ENCODE measurements at regions not wholly inside any gene's neighbourhood (a gene's known extent, or its start where the extent isn't known, plus 50 kb on each side); places are given as distances from the start of the nearest gene placed in this dataset.
"Not testable (repeated sequence)": the region's sequence is repeated elsewhere in the genome, so short reads cannot be mapped to it uniquely, and the experiment has no call there.

DNA sequence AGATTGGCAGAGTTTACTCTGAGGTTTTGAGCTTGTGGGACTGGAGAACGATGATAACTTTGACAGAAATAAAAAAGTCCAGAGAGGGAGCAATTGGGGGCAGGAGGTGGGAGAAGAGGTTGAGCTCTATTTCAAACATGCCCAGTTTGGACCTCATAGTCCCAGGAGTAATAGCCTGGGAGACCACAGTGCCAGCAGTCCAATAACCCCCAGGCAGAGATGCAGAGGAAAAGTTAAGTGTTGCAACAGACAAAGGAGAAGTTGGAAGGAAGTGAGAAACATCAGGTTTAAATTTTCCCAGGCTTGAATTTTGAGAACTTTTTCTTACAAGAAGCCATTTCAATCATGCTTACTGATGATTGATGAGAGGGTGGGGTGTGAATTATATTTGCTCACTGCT lies 117.0 kb upstream of the GHR start:
- no peak for TF ChIP-seq POLR2AphosphoS5 (IDR thresholded peaks at IDR 0.05; ENCODE audit: low read depth, low read length)
- no peak for TF ChIP-seq SPI1 (IDR thresholded peaks at IDR 0.05; ENCODE audit: low read depth, low read length)
- no peak for TF ChIP-seq TAF1 (IDR thresholded peaks at IDR 0.05; ENCODE audit: low read depth, low read length)
- no peak for TF ChIP-seq POU2F2 (IDR thresholded peaks at IDR 0.05; ENCODE audit: low read depth, low read length)
- no peak for TF ChIP-seq POLR2A (IDR thresholded peaks at IDR 0.05; ENCODE audit: low read depth, low read length)
- TF ChIP-seq PAX5 (IDR thresholded peaks at IDR 0.05; ENCODE audit: insufficient read depth, low read length, severe bottlenecking): no peak
- FAIRE-seq: no peak
- no peak for DNase-seq (ENCODE audit: insufficient read length, low spot score)

GRCh38 chr5:42309865-42310264 lies 113.4 kb upstream of the GHR start:
- DNase-seq (ENCODE audit: insufficient read length, low spot score) (no peak), FAIRE-seq (no peak)
- no peak for TF ChIP-seq POLR2AphosphoS5 (IDR thresholded peaks at IDR 0.05; ENCODE audit: low read depth, low read length)
- no peak for TF ChIP-seq SPI1 (IDR thresholded peaks at IDR 0.05; ENCODE audit: low read depth, low read length)
- no peak for TF ChIP-seq PAX5 (IDR thresholded peaks at IDR 0.05; ENCODE audit: insufficient read depth, low read length, severe bottlenecking)
- no peak for TF ChIP-seq POLR2A (IDR thresholded peaks at IDR 0.05; ENCODE audit: low read depth, low read length)
- no peak for TF ChIP-seq POU2F2 (IDR thresholded peaks at IDR 0.05; ENCODE audit: low read depth, low read length)
- no peak for TF ChIP-seq TAF1 (IDR thresholded peaks at IDR 0.05; ENCODE audit: low read depth, low read length)

DNA sequence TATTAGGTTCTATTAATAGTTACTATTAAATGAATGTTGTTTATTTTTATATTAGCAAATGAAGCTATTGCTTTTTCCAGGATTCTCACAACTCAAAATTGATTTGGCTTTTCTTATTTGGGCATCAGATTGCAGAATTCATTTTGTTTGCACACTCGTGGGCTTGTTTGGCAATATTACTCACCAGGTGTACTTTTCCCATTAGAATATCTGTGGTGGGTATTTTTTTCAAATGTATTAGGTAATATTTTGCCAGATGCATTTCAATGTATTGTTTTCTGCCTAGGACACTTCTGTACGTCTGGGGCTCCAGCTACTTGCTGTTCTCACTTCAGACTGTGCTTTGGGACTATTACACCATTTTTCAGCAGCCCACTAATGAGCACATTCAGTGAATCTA lies 108.0 kb upstream of the GHR start:
- FAIRE-seq: no peak
- TF ChIP-seq POU2F2 (IDR thresholded peaks at IDR 0.05; ENCODE audit: low read depth, low read length): no peak
- DNase-seq (ENCODE audit: insufficient read length, low spot score): no peak

DNA sequence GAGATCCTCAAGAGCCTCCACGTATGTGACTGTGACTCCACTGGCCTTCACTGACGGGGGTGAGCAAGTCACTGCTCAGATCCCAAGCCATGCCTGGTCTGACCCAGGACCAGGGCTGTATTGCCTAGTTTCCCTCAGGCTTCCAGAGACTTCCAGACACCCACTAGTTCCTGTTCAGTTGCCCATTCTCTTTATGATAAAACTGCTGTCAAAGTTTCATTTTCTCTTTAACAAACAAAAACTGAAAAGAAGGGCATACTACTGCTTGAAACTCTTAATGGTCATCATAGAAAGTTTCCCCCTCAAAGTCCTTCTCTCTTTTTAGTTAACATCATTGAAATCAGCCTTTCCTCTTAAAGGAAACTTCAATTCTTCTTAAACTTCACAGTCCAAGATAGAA lies 105.7 kb upstream of the GHR start:
- no peak for FAIRE-seq
- DNase-seq (ENCODE audit: insufficient read length, low spot score): no peak
- no peak for TF ChIP-seq POU2F2 (IDR thresholded peaks at IDR 0.05; ENCODE audit: low read depth, low read length)
- no peak for TF ChIP-seq SPI1 (IDR thresholded peaks at IDR 0.05; ENCODE audit: low read depth, low read length)
- no peak for TF ChIP-seq PAX5 (IDR thresholded peaks at IDR 0.05; ENCODE audit: insufficient read depth, low read length, severe bottlenecking)
- no peak for TF ChIP-seq POLR2AphosphoS5 (IDR thresholded peaks at IDR 0.05; ENCODE audit: low read depth, low read length)
- TF ChIP-seq TAF1 (IDR thresholded peaks at IDR 0.05; ENCODE audit: low read depth, low read length): no peak
- TF ChIP-seq POLR2A (IDR thresholded peaks at IDR 0.05; ENCODE audit: low read depth, low read length): no peak

- FAIRE-seq; DNase-seq (ENCODE audit: insufficient read length, low spot score): not testable (repeated sequence)
Observed at GRCh38 chr5:42319546-42319945, 103.7 kb upstream of the GHR start.

DNA sequence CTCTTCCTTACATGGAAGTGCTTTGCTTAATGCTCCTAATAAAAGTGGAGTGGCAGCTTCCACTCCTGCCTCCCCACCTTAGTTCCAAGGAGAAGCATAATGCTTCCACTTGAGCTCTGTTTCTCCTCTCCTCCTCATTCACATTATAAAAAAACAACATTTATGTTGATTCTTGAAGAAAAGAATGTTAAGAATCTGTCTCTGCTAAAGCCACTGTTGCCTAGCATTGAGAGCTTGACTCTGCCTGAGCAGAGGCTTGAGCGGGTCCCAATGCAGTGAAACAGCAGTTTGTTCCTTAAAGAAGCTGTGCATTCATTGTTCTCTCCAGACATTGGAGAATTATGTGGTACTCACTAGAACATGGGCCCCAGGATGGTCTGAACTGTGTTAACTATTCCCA lies 101.5 kb upstream of the GHR start:
- TF ChIP-seq POLR2AphosphoS5 (IDR thresholded peaks at IDR 0.05; ENCODE audit: low read depth, low read length): no peak
- no peak for TF ChIP-seq PAX5 (IDR thresholded peaks at IDR 0.05; ENCODE audit: insufficient read depth, low read length, severe bottlenecking)
- TF ChIP-seq TAF1 (IDR thresholded peaks at IDR 0.05; ENCODE audit: low read depth, low read length): no peak
- TF ChIP-seq POU2F2 (IDR thresholded peaks at IDR 0.05; ENCODE audit: low read depth, low read length): no peak
- TF ChIP-seq SPI1 (IDR thresholded peaks at IDR 0.05; ENCODE audit: low read depth, low read length): no peak
- TF ChIP-seq POLR2A (IDR thresholded peaks at IDR 0.05; ENCODE audit: low read depth, low read length): no peak
- no peak for FAIRE-seq
- DNase-seq (ENCODE audit: insufficient read length, low spot score): no peak

- DNase-seq (ENCODE audit: insufficient read length, low spot score): no peak
- no peak for FAIRE-seq
- no peak for TF ChIP-seq PAX5 (IDR thresholded peaks at IDR 0.05; ENCODE audit: insufficient read depth, low read length, severe bottlenecking)
- no peak for TF ChIP-seq POU2F2 (IDR thresholded peaks at IDR 0.05; ENCODE audit: low read depth, low read length)
- TF ChIP-seq SPI1 (IDR thresholded peaks at IDR 0.05; ENCODE audit: low read depth, low read length): no peak
Observed at GRCh38 chr5:42337143-42337542, 86.1 kb upstream of the GHR start.

DNA sequence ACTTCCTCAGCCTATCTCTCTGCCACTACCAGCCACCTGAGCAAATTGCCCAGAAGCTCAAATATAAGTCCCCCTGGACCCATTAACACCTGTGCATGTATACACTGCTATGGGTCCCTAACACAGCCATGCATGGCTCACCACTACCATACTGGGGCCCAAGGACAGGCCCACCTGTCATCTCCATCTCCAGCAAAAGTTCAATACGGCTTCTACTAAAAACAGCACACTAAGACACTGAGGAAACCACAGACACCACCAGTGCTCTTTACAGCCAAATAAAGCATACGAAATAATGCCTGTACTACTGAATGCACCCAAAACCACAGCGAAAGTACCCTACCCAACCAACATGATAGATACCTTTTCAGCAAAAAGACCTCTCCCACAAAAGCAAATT lies 85.6 kb upstream of the GHR start:
- FAIRE-seq (no peak), DNase-seq (ENCODE audit: insufficient read length, low spot score) (no peak)
- no peak for TF ChIP-seq TAF1 (IDR thresholded peaks at IDR 0.05; ENCODE audit: low read depth, low read length)
- TF ChIP-seq SPI1 (IDR thresholded peaks at IDR 0.05; ENCODE audit: low read depth, low read length): no peak
- TF ChIP-seq POU2F2 (IDR thresholded peaks at IDR 0.05; ENCODE audit: low read depth, low read length): no peak

DNA sequence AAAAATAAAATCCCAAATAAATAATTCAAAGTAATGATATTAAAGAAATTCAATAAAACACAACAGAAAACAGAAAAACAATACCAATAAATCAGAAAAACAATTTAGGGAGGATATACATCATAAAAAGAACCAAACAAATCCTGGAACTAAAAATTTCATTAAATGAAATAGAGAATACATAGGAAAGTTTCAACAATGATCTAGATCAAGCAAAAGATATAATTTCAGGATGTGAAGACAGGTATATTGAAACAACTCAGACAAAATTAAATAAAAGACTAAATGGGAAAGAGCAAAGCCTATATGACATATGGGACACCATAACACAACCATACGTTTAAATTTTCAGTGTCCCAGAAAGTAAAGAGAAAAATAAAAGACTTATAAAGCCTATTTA lies 85.1 kb upstream of the GHR start:
- FAIRE-seq: no peak
- TF ChIP-seq POLR2AphosphoS5 (IDR thresholded peaks at IDR 0.05; ENCODE audit: low read depth, low read length) (no peak), POLR2A (IDR thresholded peaks at IDR 0.05; ENCODE audit: low read depth, low read length) (no peak), TAF1 (IDR thresholded peaks at IDR 0.05; ENCODE audit: low read depth, low read length) (no peak), SPI1 (IDR thresholded peaks at IDR 0.05; ENCODE audit: low read depth, low read length) (no peak), PAX5 (IDR thresholded peaks at IDR 0.05; ENCODE audit: insufficient read depth, low read length, severe bottlenecking) (no peak), POU2F2 (IDR thresholded peaks at IDR 0.05; ENCODE audit: low read depth, low read length) (no peak)
- no peak for DNase-seq (ENCODE audit: insufficient read length, low spot score)

DNA sequence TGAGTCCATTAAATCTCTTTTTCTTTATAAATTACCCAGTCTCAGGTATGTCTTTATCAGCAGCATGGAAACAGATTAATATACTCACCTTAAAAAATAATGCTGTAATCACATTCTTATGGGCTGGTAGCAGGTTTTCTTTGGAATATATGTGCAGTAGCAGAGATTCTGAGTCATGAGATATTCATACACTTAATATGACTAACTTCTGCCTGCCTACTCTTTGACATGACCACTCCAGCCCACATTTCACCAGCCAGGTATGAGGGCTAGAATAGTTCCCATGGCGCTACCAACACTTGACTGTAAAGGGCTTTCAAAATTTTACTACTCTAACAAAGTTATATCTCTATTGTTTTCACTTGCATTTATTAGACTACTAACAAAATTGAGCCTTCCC lies 74.1 kb upstream of the GHR start:
- FAIRE-seq (no peak), DNase-seq (ENCODE audit: insufficient read length, low spot score) (no peak)
- no peak for TF ChIP-seq PAX5 (IDR thresholded peaks at IDR 0.05; ENCODE audit: insufficient read depth, low read length, severe bottlenecking)
- no peak for TF ChIP-seq POU2F2 (IDR thresholded peaks at IDR 0.05; ENCODE audit: low read depth, low read length)
- no peak for TF ChIP-seq TAF1 (IDR thresholded peaks at IDR 0.05; ENCODE audit: low read depth, low read length)
- TF ChIP-seq SPI1 (IDR thresholded peaks at IDR 0.05; ENCODE audit: low read depth, low read length): no peak
- TF ChIP-seq POLR2AphosphoS5 (IDR thresholded peaks at IDR 0.05; ENCODE audit: low read depth, low read length): no peak
- TF ChIP-seq POLR2A (IDR thresholded peaks at IDR 0.05; ENCODE audit: low read depth, low read length): no peak

DNA sequence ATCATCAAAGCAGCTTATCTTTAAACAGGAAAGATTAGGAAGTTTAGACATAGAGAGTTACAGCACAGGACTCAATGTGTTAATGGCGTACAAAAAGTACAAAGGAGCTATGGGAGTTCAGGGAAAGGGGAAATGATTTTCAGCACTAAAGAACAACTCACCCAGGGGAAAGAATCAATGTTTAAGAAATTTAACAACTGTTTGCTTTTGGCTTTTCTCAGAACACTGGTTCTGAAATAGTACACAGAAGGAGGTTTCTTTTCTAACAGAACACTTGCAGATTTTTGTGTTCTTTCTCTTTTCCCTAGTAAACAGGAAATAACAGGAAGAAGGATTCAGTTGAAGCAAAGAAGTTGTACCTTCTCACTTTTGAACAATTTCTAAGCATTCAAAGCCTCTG lies 71.3 kb upstream of the GHR start:
- TF ChIP-seq TAF1 (IDR thresholded peaks at IDR 0.05; ENCODE audit: low read depth, low read length): no peak
- TF ChIP-seq POLR2AphosphoS5 (IDR thresholded peaks at IDR 0.05; ENCODE audit: low read depth, low read length): no peak
- TF ChIP-seq PAX5 (IDR thresholded peaks at IDR 0.05; ENCODE audit: insufficient read depth, low read length, severe bottlenecking): no peak
- no peak for TF ChIP-seq POLR2A (IDR thresholded peaks at IDR 0.05; ENCODE audit: low read depth, low read length)
- no peak for TF ChIP-seq POU2F2 (IDR thresholded peaks at IDR 0.05; ENCODE audit: low read depth, low read length)
- TF ChIP-seq SPI1 (IDR thresholded peaks at IDR 0.05; ENCODE audit: low read depth, low read length): no peak
- FAIRE-seq (no peak), DNase-seq (ENCODE audit: insufficient read length, low spot score) (no peak)

All from GM12891 (cell line).